ENCODE measurements at regions not wholly inside any gene's neighbourhood (a gene's known extent, or its start where the extent isn't known, plus 50 kb on each side); places are given as distances from the start of the nearest gene placed in this dataset.

- Histone ChIP-seq H3K9me3 (replicated peaks; ENCODE audit: control insufficient read depth, insufficient read depth, low read length) (no peaks in the 10 kb centered on the region), H3K4me1 (ENCODE audit: control insufficient read depth, insufficient read depth, low read length) (no peaks in the 10 kb centered on the region), H3K36me3 (ENCODE audit: control insufficient read depth in 2 of 2, insufficient read depth in 2 of 2, low read length in 1 of 2) (no peaks in the 10 kb centered on the region), H2AFZ (ENCODE audit: control insufficient read depth, low read depth, low read length) (no peak overlapping the region), H3K4me2 (ENCODE audit: control insufficient read depth, insufficient read depth) (no peak overlapping the region), H3K27me3 (replicated peaks in 1 of 2; ENCODE audit: control insufficient read depth in 2 of 2, insufficient read depth in 2 of 2, low read length in 1 of 2) (no peaks in the 10 kb centered on the region), H4K20me1 (ENCODE audit: control insufficient read depth, insufficient read depth) (no peaks in the 10 kb centered on the region), H3K9ac (ENCODE audit: control insufficient read depth, insufficient read depth, low read length) (no peak overlapping the region), H3K27ac (ENCODE audit: control insufficient read depth, insufficient read depth) (no peak overlapping the region), H3K4me3 (no peak overlapping the region), H3K79me2 (ENCODE audit: control insufficient read depth, insufficient read depth, low read length) (no peaks in the 10 kb centered on the region)
- ChIA-PET POLR2A (no interaction called here), RAD21 (ENCODE audit: unreplicated experiment) (no interaction called here), SMC1A (ENCODE audit: uncharacterized antibody, unreplicated experiment) (interaction anchor here (1.6 kb wide), 1 partner anchor 9 kb away, joined by 3 read pairs; no protein-coding TSS in a partner anchor), CTCF (no interaction called here)
- DNase-seq (ENCODE audit: low read depth, low spot score): no peak
- FAIRE-seq: no peak
- no peak for ATAC-seq
- in situ Hi-C loops (cut with MboI) (no loop called here), intact Hi-C loops (cut with micrococcal nuclease; ENCODE audit: unreplicated experiment) (no loop called here)
- TF ChIP-seq LARP7 (IDR thresholded peaks at IDR 0.05) (no peak), PML (IDR thresholded peaks at IDR 0.05; ENCODE audit: low read length) (no peak), NR2C2 (IDR thresholded peaks at IDR 0.05; ENCODE audit: borderline replicate concordance, control insufficient read depth, insufficient read length, low read depth) (no peak), ELK1 (IDR thresholded peaks at IDR 0.05; ENCODE audit: low read depth, low read length) (no peak), SMARCA5 (IDR thresholded peaks at IDR 0.05) (no peak), BRCA1 (IDR thresholded peaks at IDR 0.05; ENCODE audit: low read depth, low read length) (no peak), NBN (IDR thresholded peaks at IDR 0.05) (no peak), HDGF (IDR thresholded peaks at IDR 0.05) (no peak), KAT2A (conservative IDR thresholded peaks at IDR 0.05; ENCODE audit: control insufficient read depth, low read depth, low read length) (no peak), BCL11A (IDR thresholded peaks at IDR 0.05; ENCODE audit: low read depth, low read length) (no peak), SIX5 (IDR thresholded peaks at IDR 0.05; ENCODE audit: low read depth, low read length, severe bottlenecking) (no peak), SUZ12 (IDR thresholded peaks at IDR 0.05; ENCODE audit: unreplicated experiment) (no peak), E2F4 (IDR thresholded peaks at IDR 0.05; ENCODE audit: low read depth, low read length) (no peak), MTA2 (IDR thresholded peaks at IDR 0.05; ENCODE audit: low read depth) (no peak), ATF3 (IDR thresholded peaks at IDR 0.05; ENCODE audit: borderline replicate concordance, extremely low read depth, low read depth, low read length) (no peak), GABPA (IDR thresholded peaks at IDR 0.05; ENCODE audit: low read depth) (no peak), POU2F2 (IDR thresholded peaks at IDR 0.05; ENCODE audit: borderline replicate concordance, low read depth, low read length) (no peak), TBL1XR1 (IDR thresholded peaks at IDR 0.05; ENCODE audit: low read depth, low read length) (no peak), MYC (IDR thresholded peaks at IDR 0.05; ENCODE audit: insufficient read depth, insufficient read length, insufficient replicate concordance, low read length, severe bottlenecking) (no peak)
- BruUV-seq (replicated peaks): no TSS peak
These were observed 586.9 kb upstream of the SGO1 start for GRCh38 chr3:20772869-20773268.
